GM12878 (cell line): ENCODE measurements at regions not wholly inside any gene's neighbourhood (a gene's known extent, or its start where the extent isn't known, plus 50 kb on each side); places are given as distances from the start of the nearest gene placed in this dataset.
A peak's percentile ranks its signal among the peaks of the same experiment; 100 is the strongest.

Experiments used
- BACH1 ChIP-seq: fragments of 450-650 bp; IDR thresholded peaks from 2 replicates; pipeline ENCODE4 v1.6.1; 2017; ENCODE audit warnings: mild to moderate bottlenecking, borderline replicate concordance
- CBFB ChIP-seq: IDR thresholded peaks from 2 replicates; pipeline ENCODE4 v1.6.1; 2016; ENCODE audit warnings: antibody characterized with exemption, low read depth
- CBX5 ChIP-seq: sonication (generic); IDR thresholded peaks from 2 replicates; pipeline ENCODE4 v1.6.1; 2016; ENCODE audit warnings: low read depth, moderate library complexity, mild to moderate bottlenecking, inconsistent platforms
- CHD1 ChIP-seq: IDR thresholded peaks from 2 replicates; pipeline ENCODE4 v1.6.1; 2012; ENCODE audit warnings: low read depth, low read length, improper control_type of control experiment
- DPF2 ChIP-seq: fragments of 450-650 bp; IDR thresholded peaks from 2 replicates; pipeline ENCODE4 v1.6.1; 2017; ENCODE audit warnings: mild to moderate bottlenecking
- E2F4 ChIP-seq: IDR thresholded peaks from 2 replicates; pipeline ENCODE4 v1.6.1; 2012; ENCODE audit warnings: low read depth, low read length, improper control_type of control experiment
- IKZF1 ChIP-seq: fragments of 450-650 bp; conservative IDR thresholded peaks from 2 replicates; pipeline ENCODE4 v1.6.1; 2017; ENCODE audit warnings: antibody characterized with exemption, mild to moderate bottlenecking
- JUNB ChIP-seq: IDR thresholded peaks from 2 replicates; pipeline ENCODE4 v1.6.1; 2016; ENCODE audit warnings: antibody characterized with exemption, mild to moderate bottlenecking
- KLF5 ChIP-seq: fragments of 450-650 bp; IDR thresholded peaks from 2 replicates; pipeline ENCODE4 v1.6.1; 2014; ENCODE audit warnings: mild to moderate bottlenecking; ENCODE audit not compliant: partially characterized antibody
- MTA2 ChIP-seq: fragments of 450-650 bp; IDR thresholded peaks from 2 replicates; pipeline ENCODE4 v1.6.1; 2016; ENCODE audit warnings: low read depth, mild to moderate bottlenecking, moderate library complexity
- NBN ChIP-seq: fragments of 450-650 bp; IDR thresholded peaks from 2 replicates; pipeline ENCODE4 v1.6.1; 2016
- PAX8 ChIP-seq: fragments of 450-650 bp; IDR thresholded peaks from 2 replicates; pipeline ENCODE4 v1.6.1; 2017; ENCODE audit warnings: mild to moderate bottlenecking, moderate library complexity
- POLR2A ChIP-seq: IDR thresholded peaks from 2 replicates; pipeline ENCODE4 v1.6.1; 2011; ENCODE audit warnings: low read depth, mild to moderate bottlenecking, low read length
- RB1 ChIP-seq: fragments of 450-650 bp; formaldehyde crosslinking; IDR thresholded peaks from 2 replicates; pipeline ENCODE4 v1.6.1; 2017; ENCODE audit warnings: mild to moderate bottlenecking, borderline replicate concordance
- SMAD1 ChIP-seq: fragments of 450-650 bp; IDR thresholded peaks from 2 replicates; pipeline ENCODE4 v1.6.1; 2018; ENCODE audit warnings: mild to moderate bottlenecking, low read depth; ENCODE audit not compliant: partially characterized antibody
- SMAD5 ChIP-seq: IDR thresholded peaks from 2 replicates; pipeline ENCODE4 v1.6.1; 2016; ENCODE audit warnings: antibody characterized with exemption, low read depth
- SREBF2 ChIP-seq: IDR thresholded peaks from 2 replicates; pipeline ENCODE4 v1.6.1; 2012; ENCODE audit warnings: mild to moderate bottlenecking, low read length
- SUPT20H ChIP-seq: IDR thresholded peaks from 2 replicates; pipeline ENCODE4 v1.6.1; 2011; ENCODE audit warnings: low read depth, mild to moderate bottlenecking, low read length, moderate library complexity, borderline replicate concordance; ENCODE audit not compliant: control insufficient read depth
- TCF12 ChIP-seq: IDR thresholded peaks from 2 replicates; pipeline ENCODE4 v1.6.1; 2011; ENCODE audit warnings: low read depth, mild to moderate bottlenecking, low read length
- TCF7 ChIP-seq: IDR thresholded peaks from 2 replicates; pipeline ENCODE4 v1.6.1; 2014; ENCODE audit warnings: antibody characterized with exemption, borderline replicate concordance
- YY1 ChIP-seq: IDR thresholded peaks from 2 replicates; pipeline ENCODE4 v1.6.1; 2011; ENCODE audit warnings: low read depth, mild to moderate bottlenecking, low read length
- ZBTB33 ChIP-seq: fragments of 450-650 bp; IDR thresholded peaks from 2 replicates; pipeline ENCODE4 v1.6.1; 2017; ENCODE audit warnings: mild to moderate bottlenecking
- TF ChIP-seq, protein P1 (sequence below): fragments of 150-350 bp; IDR thresholded peaks from 2 replicates; pipeline ENCODE4 v1.6.1; 2014; ENCODE audit warnings: mild to moderate bottlenecking, low read depth, low read length
- TF ChIP-seq, protein P2 (sequence below): fragments of 450-650 bp; IDR thresholded peaks from 2 replicates; pipeline ENCODE4 v1.6.1; 2017; ENCODE audit warnings: mild to moderate bottlenecking, moderate library complexity

DNA sequence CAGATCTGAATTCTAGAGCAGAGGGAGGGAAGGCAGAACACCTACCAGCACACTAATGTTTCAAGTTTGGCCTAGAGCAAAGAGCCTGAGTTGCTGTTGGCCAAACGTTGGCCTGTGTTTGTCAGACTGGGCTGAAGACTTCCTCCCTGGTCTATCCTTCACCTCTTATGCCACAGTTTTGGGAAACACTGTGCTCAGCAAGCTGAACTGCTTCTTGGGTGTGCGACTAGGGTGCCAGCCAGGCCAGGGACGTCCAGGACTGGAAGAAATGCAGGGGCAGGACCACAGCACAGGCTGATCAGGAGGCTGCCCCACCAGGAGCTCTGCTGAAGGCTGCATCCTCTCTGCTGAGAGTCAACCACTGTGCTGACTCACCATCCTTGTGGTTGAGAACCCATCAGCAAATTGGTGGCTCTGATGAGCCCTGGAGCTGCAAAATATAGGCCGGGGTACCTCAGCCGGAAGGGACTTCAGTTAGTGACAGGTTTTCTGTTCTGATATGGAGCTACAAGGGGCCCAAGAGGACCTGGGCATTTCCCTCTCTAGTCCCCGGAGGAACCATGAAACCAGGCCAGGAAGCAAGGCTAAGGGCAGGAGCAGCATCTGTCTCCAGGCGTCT lies 131.6 kb upstream of the RASGRP1 start (continued):
- TF ChIP-seq, protein P1, sequence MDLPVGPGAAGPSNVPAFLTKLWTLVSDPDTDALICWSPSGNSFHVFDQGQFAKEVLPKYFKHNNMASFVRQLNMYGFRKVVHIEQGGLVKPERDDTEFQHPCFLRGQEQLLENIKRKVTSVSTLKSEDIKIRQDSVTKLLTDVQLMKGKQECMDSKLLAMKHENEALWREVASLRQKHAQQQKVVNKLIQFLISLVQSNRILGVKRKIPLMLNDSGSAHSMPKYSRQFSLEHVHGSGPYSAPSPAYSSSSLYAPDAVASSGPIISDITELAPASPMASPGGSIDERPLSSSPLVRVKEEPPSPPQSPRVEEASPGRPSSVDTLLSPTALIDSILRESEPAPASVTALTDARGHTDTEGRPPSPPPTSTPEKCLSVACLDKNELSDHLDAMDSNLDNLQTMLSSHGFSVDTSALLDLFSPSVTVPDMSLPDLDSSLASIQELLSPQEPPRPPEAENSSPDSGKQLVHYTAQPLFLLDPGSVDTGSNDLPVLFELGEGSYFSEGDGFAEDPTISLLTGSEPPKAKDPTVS: no peak
- peak; percentile 63; the same call in 1 of the 2 replicates for TF ChIP-seq CBFB
- no peak for TF ChIP-seq TCF7
- no peak for TF ChIP-seq ZBTB33
- TF ChIP-seq SMAD1: no peak
- TF ChIP-seq RB1: no peak
- TF ChIP-seq MTA2: 0 out of 2 replicates have a peak, but pooled peaks have one; percentile 31
- no peak for TF ChIP-seq SUPT20H
- no peak for TF ChIP-seq YY1
- TF ChIP-seq E2F4: no peak
- peak; percentile 55 for TF ChIP-seq POLR2A
- TF ChIP-seq NBN: 0 out of 2 replicates have a peak, but pooled peaks have one; percentile 20
- no peak for TF ChIP-seq CBX5
- TF ChIP-seq, protein P2, sequence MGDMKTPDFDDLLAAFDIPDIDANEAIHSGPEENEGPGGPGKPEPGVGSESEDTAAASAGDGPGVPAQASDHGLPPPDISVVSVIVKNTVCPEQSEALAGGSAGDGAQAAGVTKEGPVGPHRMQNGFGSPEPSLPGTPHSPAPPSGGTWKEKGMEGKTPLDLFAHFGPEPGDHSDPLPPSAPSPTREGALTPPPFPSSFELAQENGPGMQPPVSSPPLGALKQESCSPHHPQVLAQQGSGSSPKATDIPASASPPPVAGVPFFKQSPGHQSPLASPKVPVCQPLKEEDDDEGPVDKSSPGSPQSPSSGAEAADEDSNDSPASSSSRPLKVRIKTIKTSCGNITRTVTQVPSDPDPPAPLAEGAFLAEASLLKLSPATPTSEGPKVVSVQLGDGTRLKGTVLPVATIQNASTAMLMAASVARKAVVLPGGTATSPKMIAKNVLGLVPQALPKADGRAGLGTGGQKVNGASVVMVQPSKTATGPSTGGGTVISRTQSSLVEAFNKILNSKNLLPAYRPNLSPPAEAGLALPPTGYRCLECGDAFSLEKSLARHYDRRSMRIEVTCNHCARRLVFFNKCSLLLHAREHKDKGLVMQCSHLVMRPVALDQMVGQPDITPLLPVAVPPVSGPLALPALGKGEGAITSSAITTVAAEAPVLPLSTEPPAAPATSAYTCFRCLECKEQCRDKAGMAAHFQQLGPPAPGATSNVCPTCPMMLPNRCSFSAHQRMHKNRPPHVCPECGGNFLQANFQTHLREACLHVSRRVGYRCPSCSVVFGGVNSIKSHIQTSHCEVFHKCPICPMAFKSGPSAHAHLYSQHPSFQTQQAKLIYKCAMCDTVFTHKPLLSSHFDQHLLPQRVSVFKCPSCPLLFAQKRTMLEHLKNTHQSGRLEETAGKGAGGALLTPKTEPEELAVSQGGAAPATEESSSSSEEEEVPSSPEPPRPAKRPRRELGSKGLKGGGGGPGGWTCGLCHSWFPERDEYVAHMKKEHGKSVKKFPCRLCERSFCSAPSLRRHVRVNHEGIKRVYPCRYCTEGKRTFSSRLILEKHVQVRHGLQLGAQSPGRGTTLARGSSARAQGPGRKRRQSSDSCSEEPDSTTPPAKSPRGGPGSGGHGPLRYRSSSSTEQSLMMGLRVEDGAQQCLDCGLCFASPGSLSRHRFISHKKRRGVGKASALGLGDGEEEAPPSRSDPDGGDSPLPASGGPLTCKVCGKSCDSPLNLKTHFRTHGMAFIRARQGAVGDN: 0 out of 2 replicates have a peak, but pooled peaks have one; percentile 12
- no peak for TF ChIP-seq KLF5
- no peak for TF ChIP-seq SMAD5
- no peak for TF ChIP-seq TCF12
- TF ChIP-seq BACH1: peak; percentile 74
- TF ChIP-seq DPF2: 0 out of 2 replicates have a peak, but pooled peaks have one; percentile 37
- TF ChIP-seq PAX8: no peak
- TF ChIP-seq CHD1: no peak
- TF ChIP-seq SREBF2: no peak
- TF ChIP-seq IKZF1: 0 out of 2 replicates have a peak, but pooled peaks have one; percentile 22
- no peak for TF ChIP-seq JUNB
